ENCODE measurements at regions not wholly inside any gene's neighbourhood (a gene's known extent, or its start where the extent isn't known, plus 50 kb on each side); places are given as distances from the start of the nearest gene placed in this dataset.

DNA sequence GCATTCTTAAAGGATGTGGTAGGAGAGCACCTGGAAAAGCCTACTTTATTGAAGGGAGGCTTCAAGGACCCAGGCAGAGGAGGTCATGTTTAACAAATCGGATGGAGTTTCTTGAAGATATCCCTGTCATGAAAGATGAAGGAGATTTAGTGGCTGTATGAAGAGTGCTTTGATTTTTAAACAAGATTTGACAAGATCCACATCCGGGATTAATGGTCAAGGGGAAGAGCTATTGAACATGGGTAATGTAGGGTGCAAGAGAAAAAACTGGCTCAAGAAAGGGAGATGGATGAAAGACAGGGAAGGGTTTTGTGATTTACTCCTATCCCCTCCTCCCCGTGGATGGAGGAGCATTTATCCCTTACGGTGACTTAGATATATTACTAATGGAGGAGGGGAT is 113.1 kb upstream of the OSR1 start:
- no peak overlapping the region for H3K4me3 ChIP-seq (ENCODE audit: low read depth, low read length)
- no peak for DNase-seq (ENCODE audit: low read depth)
- TF ChIP-seq MYC (IDR thresholded peaks at IDR 0.05; ENCODE audit: low read depth, low read length) (no peak), POLR2A (IDR thresholded peaks at IDR 0.05; ENCODE audit: extremely low read depth, insufficient read length) (no peak)
- TF ChIP-seq, protein P1, sequence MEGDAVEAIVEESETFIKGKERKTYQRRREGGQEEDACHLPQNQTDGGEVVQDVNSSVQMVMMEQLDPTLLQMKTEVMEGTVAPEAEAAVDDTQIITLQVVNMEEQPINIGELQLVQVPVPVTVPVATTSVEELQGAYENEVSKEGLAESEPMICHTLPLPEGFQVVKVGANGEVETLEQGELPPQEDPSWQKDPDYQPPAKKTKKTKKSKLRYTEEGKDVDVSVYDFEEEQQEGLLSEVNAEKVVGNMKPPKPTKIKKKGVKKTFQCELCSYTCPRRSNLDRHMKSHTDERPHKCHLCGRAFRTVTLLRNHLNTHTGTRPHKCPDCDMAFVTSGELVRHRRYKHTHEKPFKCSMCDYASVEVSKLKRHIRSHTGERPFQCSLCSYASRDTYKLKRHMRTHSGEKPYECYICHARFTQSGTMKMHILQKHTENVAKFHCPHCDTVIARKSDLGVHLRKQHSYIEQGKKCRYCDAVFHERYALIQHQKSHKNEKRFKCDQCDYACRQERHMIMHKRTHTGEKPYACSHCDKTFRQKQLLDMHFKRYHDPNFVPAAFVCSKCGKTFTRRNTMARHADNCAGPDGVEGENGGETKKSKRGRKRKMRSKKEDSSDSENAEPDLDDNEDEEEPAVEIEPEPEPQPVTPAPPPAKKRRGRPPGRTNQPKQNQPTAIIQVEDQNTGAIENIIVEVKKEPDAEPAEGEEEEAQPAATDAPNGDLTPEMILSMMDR (IDR thresholded peaks at IDR 0.05; ENCODE audit: low read depth, low read length): no peak
- TF ChIP-seq, protein P2, sequence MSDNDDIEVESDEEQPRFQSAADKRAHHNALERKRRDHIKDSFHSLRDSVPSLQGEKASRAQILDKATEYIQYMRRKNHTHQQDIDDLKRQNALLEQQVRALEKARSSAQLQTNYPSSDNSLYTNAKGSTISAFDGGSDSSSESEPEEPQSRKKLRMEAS (IDR thresholded peaks at IDR 0.05; ENCODE audit: low read depth, low read length): no peak

DNA sequence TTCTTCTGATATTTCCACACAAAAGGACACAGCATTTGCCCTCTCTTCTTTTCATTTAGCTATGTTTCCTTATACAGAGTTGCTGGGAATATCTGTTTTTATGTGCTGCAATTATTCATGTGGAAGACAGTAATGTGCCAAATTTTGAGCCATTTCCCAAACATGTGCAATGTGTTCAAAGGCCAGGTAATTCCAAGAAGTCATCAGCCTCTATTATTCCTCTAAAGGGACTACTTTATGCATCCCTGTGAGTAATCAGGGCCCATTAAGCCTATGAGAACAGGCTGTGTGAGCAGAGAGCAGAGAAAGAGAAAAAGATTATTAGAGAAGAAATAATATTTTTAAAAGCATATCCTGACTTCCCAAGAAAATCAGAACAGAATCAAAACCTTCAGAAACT is 107.6 kb upstream of the OSR1 start:
- no peak overlapping the region for H3K4me3 ChIP-seq (ENCODE audit: low read depth, low read length)
- TF ChIP-seq, protein P1 (IDR thresholded peaks at IDR 0.05; ENCODE audit: low read depth, low read length): no peak

DNA sequence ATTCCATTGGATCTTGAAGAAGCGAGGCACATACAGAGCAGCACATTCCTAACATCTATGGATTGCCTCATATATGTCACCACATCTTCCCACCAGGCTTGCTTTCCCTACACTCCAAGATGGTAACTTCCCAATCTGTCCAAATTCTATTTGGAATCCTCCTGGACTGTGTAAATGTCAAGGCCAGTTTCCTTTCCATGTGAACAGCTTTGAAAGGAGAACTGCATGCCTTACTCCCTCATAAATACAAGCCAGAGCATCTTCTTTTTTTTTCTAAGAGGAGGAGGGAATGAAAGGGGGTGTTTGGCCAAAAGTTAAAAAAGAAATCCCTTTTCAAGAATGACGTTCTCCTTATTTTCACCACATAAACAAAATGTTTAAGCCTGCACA is 103.8 kb upstream of the OSR1 start:
- TF ChIP-seq, protein P1 (IDR thresholded peaks at IDR 0.05; ENCODE audit: low read depth, low read length): no peak
- TF ChIP-seq, protein P2 (IDR thresholded peaks at IDR 0.05; ENCODE audit: low read depth, low read length): no peak
- TF ChIP-seq POLR2A (IDR thresholded peaks at IDR 0.05; ENCODE audit: extremely low read depth, insufficient read length): no peak
- no peak for TF ChIP-seq MYC (IDR thresholded peaks at IDR 0.05; ENCODE audit: low read depth, low read length)
- no peak for DNase-seq (ENCODE audit: low read depth)
- no peak overlapping the region for H3K4me3 ChIP-seq (ENCODE audit: low read depth, low read length)

More for the DNA sequence above, 107.6 kb upstream of the OSR1 start:
- no peak for DNase-seq (ENCODE audit: low read depth)

DNA sequence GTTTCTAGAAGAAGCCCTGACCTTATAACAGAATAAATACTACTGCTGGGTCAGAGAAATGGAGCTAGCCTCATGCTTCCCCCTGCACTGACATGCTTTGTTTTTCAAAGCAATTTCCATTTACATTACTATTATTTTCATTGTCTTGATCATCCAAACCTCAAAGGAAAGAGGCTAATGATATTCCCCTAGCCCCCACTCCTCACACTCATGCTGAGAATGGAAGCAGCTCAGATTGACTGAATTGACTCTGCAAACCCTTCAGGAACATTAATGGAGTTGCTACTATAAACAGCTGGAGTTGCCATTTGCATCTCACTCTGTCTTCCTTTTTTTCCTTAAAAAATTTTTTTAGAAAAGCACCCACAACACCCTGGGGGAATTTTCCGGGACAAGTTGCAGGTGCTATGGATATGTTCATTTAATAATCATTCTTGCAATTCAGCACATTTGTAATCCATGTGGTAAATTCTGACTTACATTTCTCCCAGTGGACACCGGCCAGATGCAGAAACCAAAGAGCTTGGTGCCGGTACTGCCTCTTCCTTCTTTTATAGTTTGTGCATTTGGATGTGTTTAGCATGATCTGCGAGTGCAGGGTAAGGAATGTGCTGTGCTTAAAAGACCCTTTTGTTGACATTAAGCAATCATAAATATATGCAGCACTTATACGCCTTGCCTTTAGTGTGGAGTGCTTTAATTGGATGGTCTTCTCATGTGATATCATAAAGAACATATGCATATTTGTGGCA is 103.3 kb upstream of the OSR1 start:
- no peak overlapping the region for H3K4me3 ChIP-seq (ENCODE audit: low read depth, low read length)
- TF ChIP-seq, protein P2 (IDR thresholded peaks at IDR 0.05; ENCODE audit: low read depth, low read length): no peak
- TF ChIP-seq MYC (IDR thresholded peaks at IDR 0.05; ENCODE audit: low read depth, low read length): no peak
- TF ChIP-seq POLR2A (IDR thresholded peaks at IDR 0.05; ENCODE audit: extremely low read depth, insufficient read length): no peak
- TF ChIP-seq, protein P1 (IDR thresholded peaks at IDR 0.05; ENCODE audit: low read depth, low read length): no peak
- DNase-seq (ENCODE audit: low read depth): no peak

DNA sequence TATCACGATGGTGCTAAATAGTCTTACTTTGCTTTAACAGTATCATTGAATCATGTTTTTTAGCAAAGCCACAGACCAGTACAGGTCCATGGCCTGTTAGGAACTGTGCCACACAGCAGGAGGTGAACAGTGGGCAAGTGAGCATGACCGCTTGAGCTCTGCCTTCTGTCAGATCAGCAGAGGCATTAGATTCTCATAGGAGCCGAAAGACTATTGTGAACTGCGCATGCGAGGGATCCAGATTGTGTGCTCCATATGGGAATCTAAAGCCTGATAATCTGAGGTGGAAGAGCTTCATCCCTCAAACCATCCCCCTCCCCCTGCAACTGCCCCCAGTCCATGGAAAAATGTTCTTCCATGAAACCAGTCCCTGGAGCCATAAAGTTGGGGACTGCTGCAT is 102.3 kb upstream of the OSR1 start:
- TF ChIP-seq, protein P2 (IDR thresholded peaks at IDR 0.05; ENCODE audit: low read depth, low read length): no peak
- no peak for TF ChIP-seq MYC (IDR thresholded peaks at IDR 0.05; ENCODE audit: low read depth, low read length)
- no peak for TF ChIP-seq POLR2A (IDR thresholded peaks at IDR 0.05; ENCODE audit: extremely low read depth, insufficient read length)
- TF ChIP-seq, protein P1 (IDR thresholded peaks at IDR 0.05; ENCODE audit: low read depth, low read length): no peak

More for the DNA sequence above, 102.3 kb upstream of the OSR1 start:
- H3K4me3 ChIP-seq (ENCODE audit: low read depth, low read length): no peak overlapping the region
- no peak for DNase-seq (ENCODE audit: low read depth)
